Middle frontal gyrus (tissue), 1 donor: ENCODE measurements at regions not wholly inside any gene's neighbourhood (a gene's known extent, or its start where the extent isn't known, plus 50 kb on each side); places are given as distances from the start of the nearest gene placed in this dataset.
A peak's percentile ranks its signal among the peaks of the same experiment; 100 is the strongest.

ENCODE experiments used
- DNase-seq: peaks from one replicate; pipeline ENCODE4 v3.0.0-alpha.2; 2015; ENCODE audit warnings: low spot score; ENCODE audit errors: extremely low spot score

- DNase-seq: no peak
Measured at GRCh38 chr3:115325539-115325938, 178.5 kb upstream of the ZBTB20 start.

GRCh38 chr3:115330430-115330829, 183.3 kb upstream of the ZBTB20 start:
- no peak for DNase-seq

GRCh38 chr3:115332998-115333397, 185.9 kb upstream of the ZBTB20 start:
- DNase-seq: no peak

DNA sequence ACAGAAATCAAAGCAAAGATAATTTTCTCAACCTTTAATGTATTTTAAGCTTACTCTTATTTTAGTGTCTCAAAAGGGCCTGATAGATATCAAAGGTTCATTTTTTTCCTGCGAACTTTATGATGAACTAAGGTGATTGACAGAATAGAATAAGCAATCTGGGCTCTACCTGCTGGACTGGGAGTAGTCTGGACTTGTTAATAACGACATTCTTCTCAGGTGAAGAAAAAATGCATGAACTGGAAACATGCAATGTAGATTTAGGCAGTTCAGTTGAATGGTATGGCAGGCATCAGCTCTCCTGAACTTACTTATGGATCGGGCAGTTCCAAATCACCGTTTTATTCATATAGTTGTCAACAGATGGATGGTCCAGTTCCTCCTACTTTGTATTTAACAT, 189.7 kb upstream of the ZBTB20 start:
- DNase-seq: no peak

DNA sequence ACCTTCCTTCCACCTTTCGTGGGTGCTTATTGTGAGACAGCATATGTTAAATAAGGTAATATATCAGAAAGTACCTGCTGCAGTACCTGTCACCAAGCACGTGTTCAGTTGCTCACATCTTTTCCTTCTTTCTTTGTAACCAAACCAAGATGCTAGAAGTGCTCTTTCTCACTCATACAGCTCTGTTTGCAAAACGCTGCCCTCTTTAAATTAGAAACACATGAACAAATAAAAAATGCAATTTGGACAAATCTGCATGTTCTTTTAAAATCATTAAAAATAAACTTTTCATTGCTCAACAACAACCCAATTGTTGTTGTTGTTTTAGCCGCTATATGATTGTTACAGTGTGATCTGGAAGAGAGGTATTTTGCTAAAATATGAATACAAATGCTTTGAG, 193.5 kb upstream of the ZBTB20 start:
- DNase-seq: no peak

GRCh38 chr3:115341208-115341607, 194.1 kb upstream of the ZBTB20 start:
- no peak for DNase-seq

DNA sequence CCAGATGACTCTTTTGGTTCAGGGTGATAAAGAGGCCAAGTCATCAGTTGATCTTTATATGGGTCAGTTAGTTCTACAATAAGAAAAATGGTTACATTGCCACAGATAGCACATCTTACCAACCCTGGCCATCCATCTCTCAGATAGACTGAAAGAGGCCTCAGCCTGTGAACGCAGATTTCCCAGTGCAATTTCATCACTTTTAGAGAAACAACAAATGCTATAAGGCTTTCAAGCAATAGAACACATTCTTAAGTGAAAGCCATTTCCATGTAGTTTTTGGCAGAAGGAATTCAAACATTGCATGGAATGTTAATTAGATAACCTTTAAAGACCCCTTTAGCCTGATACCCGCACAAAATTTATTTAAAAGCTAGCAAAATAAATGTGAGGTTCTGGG, 200.6 kb upstream of the ZBTB20 start:
- DNase-seq: no peak

GRCh38 chr3:115348412-115348811, 201.3 kb upstream of the ZBTB20 start:
- DNase-seq: no peak

DNA sequence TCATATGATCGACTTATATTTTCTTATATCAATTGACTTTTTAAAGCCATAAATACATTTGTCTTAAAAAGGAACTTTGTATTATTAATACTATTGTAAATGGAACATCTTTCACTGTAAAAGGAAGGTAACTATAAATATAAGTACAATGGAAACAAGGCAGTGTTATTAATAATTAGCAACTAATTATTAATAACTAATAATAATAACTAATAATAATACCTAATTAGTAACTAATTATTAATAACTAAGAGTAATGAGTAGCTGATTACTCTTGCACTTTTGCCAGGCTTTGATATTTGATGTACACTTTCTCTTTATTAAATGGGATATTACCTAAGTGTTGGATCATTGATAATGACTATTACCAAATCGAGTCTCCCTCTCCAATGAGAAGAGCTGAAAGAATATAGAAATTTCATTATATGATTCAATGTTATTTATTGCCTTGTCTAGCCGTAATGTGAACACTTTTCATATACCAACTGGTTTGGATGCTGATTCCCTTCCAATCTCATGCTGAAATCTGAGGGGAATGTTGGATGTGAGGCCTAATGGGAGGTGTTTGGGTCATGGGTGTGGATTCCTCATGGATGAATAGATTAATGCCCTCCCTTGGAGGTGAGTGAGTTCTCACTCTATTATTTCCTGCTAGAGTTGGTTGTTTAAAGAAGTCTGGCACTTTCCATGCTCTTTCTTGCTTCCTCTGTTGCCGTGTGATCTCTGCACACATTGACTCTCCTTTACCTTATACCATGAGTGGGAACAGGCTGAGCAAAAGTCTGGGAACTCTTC, 202.1 kb upstream of the ZBTB20 start:
- DNase-seq: no peak

GRCh38 chr3:115350606-115351005, 203.5 kb upstream of the ZBTB20 start:
- no peak for DNase-seq

DNA sequence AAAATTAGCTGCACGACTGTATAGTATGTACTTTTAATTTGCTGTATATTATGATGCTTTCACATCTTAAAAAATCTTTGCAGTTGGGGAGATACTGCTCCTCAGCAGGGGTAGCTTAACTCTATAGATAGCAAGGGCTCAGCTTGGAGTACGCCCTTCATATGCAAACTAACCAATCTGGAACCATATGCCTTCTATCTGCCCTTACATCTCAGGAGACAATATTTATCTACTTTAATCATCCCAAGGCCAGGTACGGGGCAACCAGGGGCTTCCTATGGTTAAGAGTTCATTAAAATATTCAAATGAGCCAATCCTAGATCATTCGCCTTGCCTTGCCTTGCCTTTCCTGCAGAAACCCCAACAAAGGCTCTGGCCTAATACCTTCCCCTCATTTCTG, 204.1 kb upstream of the ZBTB20 start:
- no peak for DNase-seq

- DNase-seq: no peak
Measured at GRCh38 chr3:115354010-115354409, 206.9 kb upstream of the ZBTB20 start.

DNA sequence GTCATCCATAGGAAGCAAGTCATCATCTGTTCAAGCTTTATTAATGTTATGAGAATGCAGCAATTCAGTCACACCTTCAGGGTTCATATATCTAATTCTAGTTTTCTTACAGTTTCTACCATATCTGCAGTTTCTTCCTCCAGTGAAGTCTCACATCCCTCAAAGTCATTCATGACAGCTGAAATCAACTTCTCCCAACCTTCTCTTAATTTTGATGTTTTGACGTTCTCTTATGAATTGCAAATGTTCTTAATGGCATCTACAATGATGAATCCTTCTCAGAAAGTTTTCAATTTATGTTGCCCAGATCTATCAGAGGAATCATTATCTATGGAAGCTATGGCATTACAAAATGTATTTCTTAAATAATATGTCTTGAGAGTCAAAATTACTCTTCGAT, 210.4 kb upstream of the ZBTB20 start:
- DNase-seq: no peak

DNA sequence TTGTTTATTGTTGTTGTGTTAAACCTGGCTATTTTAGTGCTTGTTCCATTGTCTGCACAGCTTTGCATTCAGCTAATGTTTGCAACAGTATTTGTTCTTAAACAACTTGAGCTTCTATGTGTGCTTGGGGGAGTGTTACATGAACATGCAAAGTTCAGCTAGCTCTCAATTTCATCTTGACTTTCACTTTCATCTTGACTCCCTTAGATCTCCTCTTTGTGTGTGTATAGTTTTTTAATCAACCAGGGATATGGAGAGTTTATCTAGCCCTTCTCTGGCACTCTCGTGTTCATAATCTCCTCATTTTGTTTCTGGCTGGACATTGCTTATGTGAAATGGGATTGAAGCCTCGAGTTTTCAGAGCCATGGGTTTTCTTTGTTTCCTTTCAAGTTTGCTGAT, 212.4 kb upstream of the ZBTB20 start:
- DNase-seq: no peak

- no peak for DNase-seq
Measured at GRCh38 chr3:115361806-115362205, 214.7 kb upstream of the ZBTB20 start.

DNA sequence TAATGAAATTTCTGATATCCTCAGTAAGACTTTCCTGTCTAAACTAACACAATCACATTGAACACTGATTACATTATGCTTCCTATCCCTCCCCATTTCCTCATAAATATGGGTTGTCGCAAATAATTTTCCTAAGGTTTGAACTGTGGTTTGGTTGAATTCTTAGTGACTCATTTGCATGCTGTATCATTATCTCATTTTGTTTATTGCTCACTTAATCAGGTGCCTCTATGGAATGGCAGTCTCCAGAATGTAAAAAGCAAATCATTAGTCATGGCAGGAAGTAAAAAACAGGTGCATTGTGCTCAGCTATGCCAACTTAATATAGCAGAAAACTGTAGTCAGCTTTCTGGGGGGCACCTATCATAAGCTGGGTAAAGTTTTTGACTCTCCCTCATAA, 216.0 kb upstream of the ZBTB20 start:
- no peak for DNase-seq

DNA sequence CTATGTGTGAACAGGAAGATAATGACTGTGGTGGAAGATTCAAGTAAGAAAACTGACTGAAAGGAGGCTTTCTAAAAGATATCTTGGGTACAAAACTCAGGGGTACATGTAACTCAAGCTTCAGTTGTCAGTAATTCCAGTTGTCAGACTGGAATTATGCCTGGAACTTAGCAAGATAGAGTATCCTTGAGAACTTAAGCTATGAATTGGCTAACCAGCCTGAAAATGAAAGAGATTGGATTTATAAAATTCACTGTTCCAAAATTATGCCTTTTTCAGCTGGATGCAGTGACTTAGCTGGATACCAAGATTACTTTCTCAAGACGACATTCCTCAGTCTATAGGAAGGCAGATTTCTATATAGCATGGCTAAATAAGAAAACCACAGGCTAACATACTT, 221.9 kb upstream of the ZBTB20 start:
- DNase-seq: no peak

DNA sequence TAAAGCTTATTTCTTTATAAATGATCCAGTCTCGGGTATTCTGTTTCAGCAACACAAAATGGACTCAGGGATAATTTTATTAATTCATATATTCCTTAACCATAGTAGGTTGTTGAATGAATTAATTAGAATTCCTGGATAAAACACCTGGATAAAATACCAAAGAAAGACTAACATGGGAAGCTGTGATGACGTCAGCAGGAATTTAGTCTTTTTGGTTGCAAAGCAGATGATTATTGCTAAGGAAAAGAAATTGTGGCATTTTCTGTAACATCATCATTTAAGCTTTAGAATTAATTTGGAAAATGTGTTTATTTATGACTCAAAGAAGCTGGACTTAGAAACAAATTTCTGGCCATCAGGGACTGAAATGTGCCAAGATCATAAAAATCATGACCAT, 228.3 kb upstream of the ZBTB20 start:
- no peak for DNase-seq

- no peak for DNase-seq
Measured at GRCh38 chr3:115380883-115381572, 233.9 kb upstream of the ZBTB20 start.

GRCh38 chr3:115381573-115381912, 234.5 kb upstream of the ZBTB20 start:
- peak; percentile 42 for DNase-seq

DNA sequence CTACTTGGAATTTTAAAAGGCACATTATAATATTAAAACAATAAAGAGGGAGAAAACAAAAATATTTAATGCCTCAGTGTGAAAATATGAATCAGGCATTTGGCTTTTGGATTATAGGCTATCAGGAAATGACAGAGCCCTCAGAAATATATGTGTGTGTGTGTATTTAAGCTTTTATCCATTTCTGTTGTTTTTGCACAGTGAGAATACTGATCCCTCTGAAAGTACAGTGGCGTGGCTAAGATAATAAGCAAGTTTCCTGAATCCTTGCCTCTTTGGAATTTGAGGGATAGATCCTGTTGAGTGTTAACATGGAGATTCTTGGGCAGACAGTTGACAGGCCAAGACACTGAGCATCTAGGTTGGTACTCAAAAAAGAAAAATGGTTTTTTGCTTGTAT, 234.8 kb upstream of the ZBTB20 start:
- no peak for DNase-seq

DNA sequence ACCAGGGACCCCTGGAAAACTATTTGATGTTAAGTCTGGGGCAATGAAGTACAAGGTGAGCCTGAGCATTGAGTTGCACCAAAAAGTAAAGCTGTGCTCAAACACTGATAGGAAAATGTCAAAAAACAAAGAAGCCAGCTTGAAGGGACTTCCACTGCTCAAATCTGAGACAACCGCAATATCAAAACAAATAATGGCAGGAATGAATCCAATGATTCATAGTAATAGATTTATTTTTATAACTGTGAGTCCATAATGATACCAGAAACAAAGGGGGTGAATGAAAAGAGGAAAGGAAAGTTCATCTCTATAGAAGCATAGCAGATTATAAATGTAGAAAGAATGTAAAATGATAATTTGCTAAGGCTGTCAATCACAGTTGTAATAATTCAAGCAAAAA, 237.3 kb upstream of the ZBTB20 start:
- no peak for DNase-seq
